Central memory CD8-positive, alpha-beta T cell (primary cell): ENCODE measurements at regions not wholly inside any gene's neighbourhood (a gene's known extent, or its start where the extent isn't known, plus 50 kb on each side); places are given as distances from the start of the nearest gene placed in this dataset.
"Not testable (repeated sequence)": the region's sequence is repeated elsewhere in the genome, so short reads cannot be mapped to it uniquely, and the experiment has no call there.

Experiments used
- ATAC-seq: fragments of 150-1000 bp; cut with Tn5 transposase; replicated peaks from 2 replicates; pipeline ENCODE4 v1.10.0; 2022; ENCODE audit warnings: mild to moderate bottlenecking, moderate FRiP score, moderate number of reproducible peaks; ENCODE audit not compliant: poor library complexity, severe bottlenecking; ENCODE audit errors: extremely low read depth
- DNase-seq, 2 donors: peaks; one replicate each; pipeline ENCODE4 v3.0.0; 2021; ENCODE audit warnings: low spot score in 2 of 2
- H3K27ac Mint-ChIP-seq: one replicate; pipeline ENCODE4 v1.8.0; 2022; ENCODE audit warnings: low read depth, mild to moderate bottlenecking, moderate library complexity, mixed read lengths
- H3K27me3 Mint-ChIP-seq: one replicate; pipeline ENCODE4 v1.8.0; 2022; ENCODE audit warnings: mixed read lengths
- H3K36me3 Mint-ChIP-seq: one replicate; pipeline ENCODE4 v1.8.0; 2022; ENCODE audit warnings: mild to moderate bottlenecking, moderate library complexity, mixed read lengths; ENCODE audit not compliant: insufficient read depth
- H3K4me1 Mint-ChIP-seq: one replicate; pipeline ENCODE4 v1.8.0; 2022; ENCODE audit warnings: mixed read lengths
- H3K4me3 Mint-ChIP-seq: one replicate; pipeline ENCODE4 v1.8.0; 2022; ENCODE audit warnings: mild to moderate bottlenecking, moderate library complexity, mixed read lengths
- H3K9me3 Mint-ChIP-seq: one replicate; pipeline ENCODE4 v1.8.0; 2022; ENCODE audit warnings: mixed read lengths

- H3K27me3 Mint-ChIP-seq: peaks cover 32% of the 10 kb centered on the region
- H3K4me3 Mint-ChIP-seq: no peak overlapping the region
- no peaks in the 10 kb centered on the region for H3K36me3 Mint-ChIP-seq
- H3K27ac Mint-ChIP-seq: no peak overlapping the region
- ATAC-seq: no peak
- no peaks in the 10 kb centered on the region for H3K4me1 Mint-ChIP-seq
- DNase-seq: no peak
- H3K9me3 Mint-ChIP-seq: no peaks in the 10 kb centered on the region
Measured at GRCh38 chr13:74730556-74731331, 596.5 kb upstream of the KLF12 start.

GRCh38 chr13:74726206-74726605 is 592.0 kb upstream of the KLF12 start:
- H3K4me1 Mint-ChIP-seq: no peaks in the 10 kb centered on the region
- H3K36me3 Mint-ChIP-seq: no peaks in the 10 kb centered on the region

GRCh38 chr13:74718232-74718842 is 584.1 kb upstream of the KLF12 start:
- not testable (repeated sequence) for H3K36me3 Mint-ChIP-seq, H3K9me3 Mint-ChIP-seq, H3K27ac Mint-ChIP-seq, H3K4me3 Mint-ChIP-seq, ATAC-seq, DNase-seq, H3K4me1 Mint-ChIP-seq
- peaks cover 30% of the 10 kb centered on the region for H3K27me3 Mint-ChIP-seq

More at GRCh38 chr13:74726206-74726605, 592.0 kb upstream of the KLF12 start:
- H3K9me3 Mint-ChIP-seq: no peaks in the 10 kb centered on the region
- ATAC-seq (no peak), DNase-seq (no peak)
- H3K27ac Mint-ChIP-seq: no peak overlapping the region
- H3K4me3 Mint-ChIP-seq: no peak overlapping the region
- H3K27me3 Mint-ChIP-seq: peaks cover 37% of the 10 kb centered on the region

- Mint-ChIP-seq H3K4me3 (no peak overlapping the region), H3K9me3 (no peaks in the 10 kb centered on the region), H3K27me3 (peaks cover 14% of the 10 kb centered on the region), H3K27ac (no peak overlapping the region), H3K4me1 (no peaks in the 10 kb centered on the region), H3K36me3 (no peaks in the 10 kb centered on the region)
- ATAC-seq (no peak), DNase-seq (no peak)
Measured at GRCh38 chr13:74715718-74716117, 581.5 kb upstream of the KLF12 start.

- DNase-seq: no peak
Measured at GRCh38 chr13:74710006-74710405, 575.8 kb upstream of the KLF12 start.

GRCh38 chr13:74709226-74709625 is 575.0 kb upstream of the KLF12 start:
- no peaks in the 10 kb centered on the region for H3K9me3 Mint-ChIP-seq
- no peak for DNase-seq
- H3K27ac Mint-ChIP-seq: no peak overlapping the region
- H3K36me3 Mint-ChIP-seq: no peaks in the 10 kb centered on the region
- no peak for ATAC-seq
- no peak overlapping the region for H3K4me3 Mint-ChIP-seq
- H3K27me3 Mint-ChIP-seq: no peaks in the 10 kb centered on the region
- no peaks in the 10 kb centered on the region for H3K4me1 Mint-ChIP-seq

More at GRCh38 chr13:74710006-74710405, 575.8 kb upstream of the KLF12 start:
- Mint-ChIP-seq H3K27me3 (no peaks in the 10 kb centered on the region), H3K4me1 (no peaks in the 10 kb centered on the region), H3K36me3 (no peaks in the 10 kb centered on the region), H3K9me3 (no peaks in the 10 kb centered on the region), H3K27ac (no peak overlapping the region), H3K4me3 (no peak overlapping the region)
- no peak for ATAC-seq

GRCh38 chr13:74708629-74709028 is 574.4 kb upstream of the KLF12 start:
- Mint-ChIP-seq H3K27me3 (no peaks in the 10 kb centered on the region), H3K4me1 (no peaks in the 10 kb centered on the region), H3K4me3 (no peak overlapping the region), H3K9me3 (no peaks in the 10 kb centered on the region), H3K36me3 (no peaks in the 10 kb centered on the region), H3K27ac (no peak overlapping the region)
- ATAC-seq: no peak
- DNase-seq: no peak

- H3K4me1 Mint-ChIP-seq: no peaks in the 10 kb centered on the region
Measured at GRCh38 chr13:74707291-74707690, 573.1 kb upstream of the KLF12 start.

GRCh38 chr13:74706801-74707200 is 572.6 kb upstream of the KLF12 start:
- Mint-ChIP-seq H3K27me3 (no peaks in the 10 kb centered on the region), H3K36me3 (no peaks in the 10 kb centered on the region), H3K27ac (no peak overlapping the region), H3K4me1 (no peaks in the 10 kb centered on the region), H3K9me3 (no peaks in the 10 kb centered on the region), H3K4me3 (no peak overlapping the region)
- ATAC-seq (no peak), DNase-seq (no peak)

More at GRCh38 chr13:74707291-74707690, 573.1 kb upstream of the KLF12 start:
- Mint-ChIP-seq H3K27me3 (no peaks in the 10 kb centered on the region), H3K9me3 (no peaks in the 10 kb centered on the region), H3K27ac (no peak overlapping the region), H3K36me3 (no peaks in the 10 kb centered on the region), H3K4me3 (no peak overlapping the region)
- DNase-seq (no peak), ATAC-seq (no peak)

GRCh38 chr13:74705438-74705837 is 571.2 kb upstream of the KLF12 start:
- no peak overlapping the region for H3K4me3 Mint-ChIP-seq
- H3K9me3 Mint-ChIP-seq: no peaks in the 10 kb centered on the region
- no peak overlapping the region for H3K27ac Mint-ChIP-seq
- DNase-seq (no peak), ATAC-seq (no peak)
- H3K4me1 Mint-ChIP-seq: no peaks in the 10 kb centered on the region
- H3K27me3 Mint-ChIP-seq: no peaks in the 10 kb centered on the region
- no peaks in the 10 kb centered on the region for H3K36me3 Mint-ChIP-seq

- Mint-ChIP-seq H3K27me3 (no peaks in the 10 kb centered on the region), H3K27ac (no peak overlapping the region), H3K9me3 (no peaks in the 10 kb centered on the region), H3K4me1 (no peaks in the 10 kb centered on the region), H3K4me3 (no peak overlapping the region), H3K36me3 (no peaks in the 10 kb centered on the region)
- DNase-seq: no peak
- no peak for ATAC-seq
Measured at GRCh38 chr13:74703855-74704387, 569.7 kb upstream of the KLF12 start.

- Mint-ChIP-seq H3K4me3 (no peak overlapping the region), H3K9me3 (no peaks in the 10 kb centered on the region), H3K27ac (no peak overlapping the region), H3K4me1 (no peaks in the 10 kb centered on the region), H3K27me3 (peaks cover 20% of the 10 kb centered on the region), H3K36me3 (peaks cover 1% of the 10 kb centered on the region)
- DNase-seq (no peak), ATAC-seq (no peak)
Measured at GRCh38 chr13:74696148-74696922, 562.1 kb upstream of the KLF12 start.
